WTC11 (cell line): ENCODE measurements at regions not wholly inside any gene's neighbourhood (a gene's known extent, or its start where the extent isn't known, plus 50 kb on each side); places are given as distances from the start of the nearest gene placed in this dataset.

Experiments used
- ATAC-seq: fragments of 200-7000 bp; cut with Tn5 transposase; 2 replicates; pipeline ENCODE4 v1.10.0; 2021; ENCODE audit warnings: mild to moderate bottlenecking, moderate library complexity
- CTCF ChIA-PET: fragments of 300-600 bp; sonication (Branson Sonifier 250); formaldehyde crosslinking; loops from one replicate; lab custom pipeline; 2021; ENCODE audit warnings: antibody characterized with exemption; lab: Charles Lee
- POLR2A ChIA-PET: fragments of 350-600 bp; sonication (Branson Sonifier 250); formaldehyde crosslinking; loops from one replicate; lab custom pipeline; 2021; ENCODE audit warnings: antibody characterized with exemption; lab: Charles Lee
- DNase-seq: peaks from one replicate; pipeline ENCODE4 v3.0.0; 2021; ENCODE audit warnings: low spot score
- H3K27ac Mint-ChIP-seq: 2 replicates; pipeline ENCODE4 v1.8.0; 2021; ENCODE audit warnings: mixed read lengths
- H3K27me3 Mint-ChIP-seq: 2 replicates; pipeline ENCODE4 v1.8.0; 2021; ENCODE audit warnings: low read depth, mild to moderate bottlenecking, moderate library complexity, mixed read lengths
- H3K36me3 Mint-ChIP-seq: 2 replicates; pipeline ENCODE4 v1.8.0; 2021; ENCODE audit warnings: mixed read lengths
- H3K4me1 Mint-ChIP-seq: 2 replicates; pipeline ENCODE4 v1.8.0; 2022; ENCODE audit warnings: mixed read lengths
- H3K4me3 Mint-ChIP-seq: 2 replicates; pipeline ENCODE4 v1.8.0; 2021; ENCODE audit warnings: mild to moderate bottlenecking, moderate library complexity, mixed read lengths
- H3K9me3 Mint-ChIP-seq: 2 replicates; pipeline ENCODE4 v1.8.0; 2021; ENCODE audit warnings: mixed read lengths
- AFF4 ChIP-seq: sonication (generic); formaldehyde crosslinking; IDR thresholded peaks from 2 replicates; pipeline ENCODE4 v1.8.1; 2023; ENCODE audit warnings: mild to moderate bottlenecking, missing genetic modification reagents, borderline replicate concordance
- ARID4B ChIP-seq: sonication (generic); formaldehyde crosslinking; IDR thresholded peaks from 2 replicates; pipeline ENCODE4 v1.8.0; 2023; ENCODE audit warnings: missing genetic modification reagents, mild to moderate bottlenecking, borderline replicate concordance
- CDX4 ChIP-seq: fragments of 250-450 bp; sonication (Bioruptor Pico); IDR thresholded peaks from 2 replicates; pipeline ENCODE4 v1.9.0; 2021; ENCODE audit warnings: moderate library complexity, mild to moderate bottlenecking, inconsistent platforms, borderline replicate concordance
- E2F5 ChIP-seq: sonication (generic); formaldehyde crosslinking; IDR thresholded peaks from 2 replicates; pipeline ENCODE4 v1.8.1; 2022; ENCODE audit warnings: mild to moderate bottlenecking, moderate library complexity, missing genetic modification reagents
- ETV6 ChIP-seq: sonication (generic); formaldehyde crosslinking; IDR thresholded peaks from 2 replicates; pipeline ENCODE4 v1.8.1; 2022; ENCODE audit warnings: mild to moderate bottlenecking, missing genetic modification reagents
- FOXK1 ChIP-seq: sonication (generic); formaldehyde crosslinking; IDR thresholded peaks from 2 replicates; pipeline ENCODE4 v1.8.0; 2022; ENCODE audit warnings: mild to moderate bottlenecking, moderate library complexity, missing genetic modification reagents
- GTF2I ChIP-seq: fragments of 250-450 bp; sonication (Bioruptor Pico); conservative IDR thresholded peaks from 2 replicates; pipeline ENCODE4 v1.4.0; 2021; ENCODE audit warnings: mild to moderate bottlenecking
- HMGA2 ChIP-seq: fragments of 250-450 bp; sonication (Bioruptor Pico); IDR thresholded peaks from 2 replicates; pipeline ENCODE4 v1.4.0; 2021; ENCODE audit warnings: mild to moderate bottlenecking, moderate library complexity
- IRF2 ChIP-seq: sonication (generic); formaldehyde crosslinking; IDR thresholded peaks from 2 replicates; pipeline ENCODE4 v1.8.0; 2022; ENCODE audit warnings: low read depth, missing genetic modification reagents, borderline replicate concordance
- MAX ChIP-seq: sonication (generic); formaldehyde crosslinking; IDR thresholded peaks from 2 replicates; pipeline ENCODE4 v1.8.0; 2022; ENCODE audit warnings: mild to moderate bottlenecking, missing genetic modification reagents
- MXD4 ChIP-seq: fragments of 250-450 bp; sonication (Bioruptor Pico); IDR thresholded peaks from 2 replicates; pipeline ENCODE4 v1.8.0; 2021; ENCODE audit warnings: mild to moderate bottlenecking, moderate library complexity, borderline replicate concordance
- NFYB ChIP-seq: sonication (generic); formaldehyde crosslinking; conservative IDR thresholded peaks from 2 replicates; pipeline ENCODE4 v1.8.0; 2022; ENCODE audit warnings: low read depth, missing genetic modification reagents
- NR1H2 ChIP-seq: sonication (generic); formaldehyde crosslinking; IDR thresholded peaks from 2 replicates; pipeline ENCODE4 v1.9.0; 2021; ENCODE audit warnings: mild to moderate bottlenecking, moderate library complexity, missing genetic modification reagents
- PREB ChIP-seq: sonication (generic); formaldehyde crosslinking; IDR thresholded peaks from 2 replicates; pipeline ENCODE4 v1.8.1; 2022; ENCODE audit warnings: mild to moderate bottlenecking, missing genetic modification reagents, moderate library complexity, borderline replicate concordance
- PRRX2 ChIP-seq: fragments of 250-450 bp; sonication (Bioruptor Pico); IDR thresholded peaks from 2 replicates; pipeline ENCODE4 v1.8.0; 2021; ENCODE audit warnings: mild to moderate bottlenecking
- SOX15 ChIP-seq: fragments of 250-450 bp; sonication (Bioruptor Pico); IDR thresholded peaks from 2 replicates; pipeline ENCODE4 v1.9.0; 2021; ENCODE audit warnings: mild to moderate bottlenecking
- TEAD1 ChIP-seq: sonication (generic); formaldehyde crosslinking; IDR thresholded peaks from 2 replicates; pipeline ENCODE4 v1.8.0; 2022; ENCODE audit warnings: mild to moderate bottlenecking, missing genetic modification reagents
- USF1 ChIP-seq: sonication (generic); formaldehyde crosslinking; IDR thresholded peaks from 2 replicates; pipeline ENCODE4 v1.8.0; 2022; ENCODE audit warnings: mild to moderate bottlenecking, missing genetic modification reagents
- ZMAT4 ChIP-seq: fragments of 250-450 bp; sonication (Bioruptor Pico); IDR thresholded peaks from 2 replicates; pipeline ENCODE4 v1.9.0; 2021; ENCODE audit warnings: mild to moderate bottlenecking

- peaks cover 10% of the 10 kb centered on the region for H3K4me1 Mint-ChIP-seq
- ChIA-PET POLR2A (no interaction called here), CTCF (no interaction called here)
- H3K9me3 Mint-ChIP-seq, result peaks cover 33% of the 10 kb centered on the region
- H3K27ac Mint-ChIP-seq, result no peak overlapping the region
- DNase-seq (no peak), ATAC-seq (no peak)
- H3K4me3 Mint-ChIP-seq, result no peak overlapping the region
- H3K36me3 Mint-ChIP-seq, result peaks cover 5% of the 10 kb centered on the region
- TF ChIP-seq TEAD1 (CRISPR knock-in tag), result no peak
- TF ChIP-seq CDX4 (CRISPR knock-in tag), result no peak
- TF ChIP-seq E2F5 (CRISPR knock-in tag), result no peak
- no peak for TF ChIP-seq GTF2I (CRISPR knock-in tag)
- TF ChIP-seq MAX (CRISPR knock-in tag), result no peak
- no peak for TF ChIP-seq USF1 (CRISPR knock-in tag)
- no peak for TF ChIP-seq MXD4 (CRISPR knock-in tag)
- H3K27me3 Mint-ChIP-seq, result peaks cover 39% of the 10 kb centered on the region
Measured at GRCh38 chr2:471560-471959, 183.7 kb upstream of the ALKAL2 start.

GRCh38 chr2:469514-469913, 181.6 kb upstream of the ALKAL2 start:
- Mint-ChIP-seq H3K4me3 (no peak overlapping the region), H3K4me1 (peaks cover 10% of the 10 kb centered on the region), H3K27me3 (peaks cover 47% of the 10 kb centered on the region), H3K9me3 (peaks cover 19% of the 10 kb centered on the region), H3K27ac (no peak overlapping the region), H3K36me3 (peaks cover 5% of the 10 kb centered on the region)
- ChIA-PET POLR2A (interaction anchor here (1.6 kb wide), 1 partner anchor 10 kb away, joined by 3 read pairs; no protein-coding TSS in a partner anchor), CTCF (interaction anchor here (0.8 kb wide), 1 partner anchor 87 kb away, joined by 3 read pairs; no protein-coding TSS in a partner anchor)
- no peak for DNase-seq
- no peak for ATAC-seq
- TF ChIP-seq SOX15 (no peak), NFYB (CRISPR knock-in tag) (no peak), NR1H2 (no peak), ARID4B (CRISPR knock-in tag) (no peak), HMGA2 (CRISPR knock-in tag) (no peak), AFF4 (CRISPR knock-in tag) (no peak), PREB (CRISPR knock-in tag) (no peak), IRF2 (no peak), E2F5 (CRISPR knock-in tag) (no peak), ETV6 (CRISPR knock-in tag) (no peak), ZMAT4 (CRISPR knock-in tag) (no peak), PRRX2 (CRISPR knock-in tag) (no peak), FOXK1 (CRISPR knock-in tag) (no peak), TEAD1 (CRISPR knock-in tag) (no peak)
